Effector memory CD8-positive, alpha-beta T cell (primary cell): ENCODE measurements at regions not wholly inside any gene's neighbourhood (a gene's known extent, or its start where the extent isn't known, plus 50 kb on each side); places are given as distances from the start of the nearest gene placed in this dataset.
"Not testable (repeated sequence)": the region's sequence is repeated elsewhere in the genome, so short reads cannot be mapped to it uniquely, and the experiment has no call there.

Experiments
- ATAC-seq: fragments of 150-1000 bp; cut with Tn5 transposase; replicated peaks from 2 replicates; pipeline ENCODE4 v1.10.0; 2021; ENCODE audit warnings: mild to moderate bottlenecking, moderate library complexity
- DNase-seq, 3 experiments: peaks; one replicate each; pipeline ENCODE4 v3.0.0; 2021
- H3K27ac Mint-ChIP-seq, 2 donors: one replicate each; pipeline ENCODE4 v1.8.0; 2022; ENCODE audit warnings: mild to moderate bottlenecking in 2 of 2, mixed read lengths in 2 of 2, moderate library complexity in 2 of 2
- H3K27me3 Mint-ChIP-seq, 2 donors: one replicate each; pipeline ENCODE4 v1.8.0; 2022; ENCODE audit warnings: mixed read lengths in 2 of 2
- H3K36me3 Mint-ChIP-seq: one replicate; pipeline ENCODE4 v1.8.0; 2022; ENCODE audit warnings: mild to moderate bottlenecking, moderate library complexity, mixed read lengths; ENCODE audit not compliant: insufficient read depth
- H3K4me1 Mint-ChIP-seq, 2 donors: one replicate each; pipeline ENCODE4 v1.8.0; 2022; ENCODE audit warnings: low read depth in 2 of 2, mixed read lengths in 2 of 2
- H3K4me3 Mint-ChIP-seq, 2 donors: one replicate each; pipeline ENCODE4 v1.8.0; 2022; ENCODE audit warnings: mild to moderate bottlenecking in 2 of 2, mixed read lengths in 2 of 2, moderate library complexity in 2 of 2
- H3K9me3 Mint-ChIP-seq, 2 donors: one replicate each; pipeline ENCODE4 v1.8.0; 2022; ENCODE audit warnings: mixed read lengths in 2 of 2

DNA sequence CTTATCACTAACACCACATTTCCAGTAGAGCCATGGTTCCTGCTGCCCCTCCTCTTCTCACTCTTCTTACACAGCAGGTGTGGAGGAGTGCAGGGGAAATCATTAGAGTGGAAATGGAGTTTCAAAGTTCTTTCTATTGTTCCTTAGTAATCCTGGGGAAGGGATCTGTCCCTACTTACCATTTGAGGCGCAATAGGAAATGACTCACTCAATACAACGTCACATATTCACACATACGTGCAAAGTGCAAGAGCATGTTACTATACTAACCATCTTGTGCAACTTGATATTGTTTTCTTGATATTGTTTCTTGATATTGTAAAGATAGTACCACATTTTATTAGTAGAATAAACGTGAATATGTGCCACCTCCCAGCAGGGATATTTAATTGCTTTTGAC lies 1010.2 kb downstream of the DNAJB9 start:
- no peaks in the 10 kb centered on the region for H3K4me1 Mint-ChIP-seq
- no peak overlapping the region for H3K27ac Mint-ChIP-seq
- no peak overlapping the region for H3K4me3 Mint-ChIP-seq
- H3K27me3 Mint-ChIP-seq: no peaks in the 10 kb centered on the region
- ATAC-seq (no peak), DNase-seq (no peak)
- peaks cover 5 to 9% of the 10 kb centered on the region in 2 donors for H3K9me3 Mint-ChIP-seq
- H3K36me3 Mint-ChIP-seq: no peaks in the 10 kb centered on the region

DNA sequence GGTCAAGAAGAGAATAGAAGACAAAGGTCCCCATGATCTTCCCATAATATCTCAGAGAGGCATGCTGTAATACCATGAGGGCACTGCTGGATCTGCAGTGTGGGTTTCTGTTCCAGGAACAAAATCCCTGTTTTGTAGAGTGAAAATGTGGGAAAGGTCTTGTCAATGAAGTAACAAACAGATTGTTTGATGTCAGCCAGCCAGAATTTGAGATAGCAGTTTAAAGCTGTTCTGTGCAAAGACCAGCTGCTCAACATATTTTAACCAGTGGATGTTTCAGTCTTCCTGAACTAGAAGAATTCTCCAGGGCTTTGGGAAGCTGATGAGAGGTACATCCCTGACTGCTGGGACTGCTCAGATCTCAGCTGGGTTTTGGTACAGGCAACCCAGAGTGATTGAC lies 1012.5 kb downstream of the DNAJB9 start:
- DNase-seq (no peak), ATAC-seq (no peak)
- H3K9me3 Mint-ChIP-seq: peaks cover 0 to 7% of the 10 kb centered on the region in 2 donors
- H3K27ac Mint-ChIP-seq: no peak overlapping the region
- no peaks in the 10 kb centered on the region for H3K36me3 Mint-ChIP-seq
- no peaks in the 10 kb centered on the region for H3K27me3 Mint-ChIP-seq
- no peak overlapping the region for H3K4me3 Mint-ChIP-seq
- H3K4me1 Mint-ChIP-seq: no peaks in the 10 kb centered on the region

- H3K27me3 Mint-ChIP-seq, H3K36me3 Mint-ChIP-seq, H3K4me1 Mint-ChIP-seq, H3K27ac Mint-ChIP-seq, ATAC-seq, H3K4me3 Mint-ChIP-seq, DNase-seq: not testable (repeated sequence)
- H3K9me3 Mint-ChIP-seq: peaks cover 12 to 14% of the 10 kb centered on the region in 2 donors
These were observed 1027.3 kb downstream of the DNAJB9 start for GRCh38 chr7:109596948-109597347.

DNA sequence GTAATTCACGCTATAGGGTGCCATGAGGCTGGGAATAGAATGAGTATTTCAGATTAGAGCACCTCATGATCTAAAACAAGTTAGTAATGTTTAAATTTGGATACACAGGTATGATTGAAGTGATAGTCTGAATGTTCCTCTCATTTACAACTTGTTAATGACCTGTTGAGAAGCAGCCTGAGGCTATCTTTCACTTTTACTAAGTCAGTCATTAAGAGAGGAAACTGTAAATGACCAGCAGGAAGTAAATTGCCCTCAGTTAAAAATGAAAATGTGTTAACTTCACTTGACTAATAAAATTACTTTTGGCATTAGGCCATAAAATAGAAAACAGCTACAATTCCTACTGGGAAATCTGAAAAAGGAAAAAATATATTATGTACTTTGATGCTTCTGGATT lies 1042.0 kb downstream of the DNAJB9 start:
- H3K4me3 Mint-ChIP-seq: no peak overlapping the region
- peaks cover 6 to 8% of the 10 kb centered on the region in 2 donors for H3K9me3 Mint-ChIP-seq
- H3K27ac Mint-ChIP-seq: no peak overlapping the region
- H3K27me3 Mint-ChIP-seq: no peaks in the 10 kb centered on the region
- H3K36me3 Mint-ChIP-seq: no peaks in the 10 kb centered on the region
- ATAC-seq: no peak
- no peak for DNase-seq
- no peaks in the 10 kb centered on the region for H3K4me1 Mint-ChIP-seq

DNA sequence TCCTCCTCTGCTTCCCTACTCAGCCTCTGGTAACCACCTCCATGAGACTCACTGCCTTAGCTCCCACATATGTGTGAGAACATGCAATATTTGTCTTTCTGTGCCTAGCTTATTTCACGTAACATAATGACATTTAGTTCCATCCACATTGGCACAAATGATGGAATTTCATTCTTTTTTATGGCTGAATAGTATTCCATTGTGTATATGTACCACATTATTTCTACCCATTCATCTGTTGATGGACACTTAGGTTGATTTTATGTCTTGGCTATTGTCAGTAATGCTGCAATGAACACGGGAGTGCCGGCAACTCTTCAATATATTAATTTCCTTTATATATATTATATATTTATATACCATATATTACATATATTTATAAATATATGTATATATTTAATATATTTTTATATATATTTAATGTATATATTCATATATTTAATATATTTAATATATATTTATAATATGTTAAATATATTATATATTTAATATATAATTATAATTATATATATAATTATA lies 1046.9 kb downstream of the DNAJB9 start:
- Mint-ChIP-seq H3K36me3 (no peaks in the 10 kb centered on the region), H3K27me3 (no peaks in the 10 kb centered on the region), H3K4me3 (no peak overlapping the region), H3K4me1 (no peaks in the 10 kb centered on the region), H3K27ac (no peak overlapping the region), H3K9me3 (peaks cover 8 to 9% of the 10 kb centered on the region in 2 donors)
- DNase-seq (no peak), ATAC-seq (no peak)

GRCh38 chr7:109622320-109622719 lies 1052.6 kb downstream of the DNAJB9 start:
- H3K9me3 Mint-ChIP-seq: peaks cover 6 to 13% of the 10 kb centered on the region in 2 donors
- no peak for ATAC-seq
- no peak for DNase-seq

GRCh38 chr7:109632890-109633289 lies 1063.2 kb downstream of the DNAJB9 start:
- H3K9me3 Mint-ChIP-seq: peaks cover 9 to 16% of the 10 kb centered on the region in 2 donors
- H3K27me3 Mint-ChIP-seq, DNase-seq, H3K4me3 Mint-ChIP-seq, ATAC-seq, H3K36me3 Mint-ChIP-seq, H3K4me1 Mint-ChIP-seq, H3K27ac Mint-ChIP-seq: not testable (repeated sequence)

More at GRCh38 chr7:109622320-109622719, 1052.6 kb downstream of the DNAJB9 start:
- no peaks in the 10 kb centered on the region for H3K4me1 Mint-ChIP-seq
- no peaks in the 10 kb centered on the region for H3K27me3 Mint-ChIP-seq
- peaks cover 3% of the 10 kb centered on the region for H3K36me3 Mint-ChIP-seq
- no peak overlapping the region for H3K4me3 Mint-ChIP-seq
- no peak overlapping the region for H3K27ac Mint-ChIP-seq

DNA sequence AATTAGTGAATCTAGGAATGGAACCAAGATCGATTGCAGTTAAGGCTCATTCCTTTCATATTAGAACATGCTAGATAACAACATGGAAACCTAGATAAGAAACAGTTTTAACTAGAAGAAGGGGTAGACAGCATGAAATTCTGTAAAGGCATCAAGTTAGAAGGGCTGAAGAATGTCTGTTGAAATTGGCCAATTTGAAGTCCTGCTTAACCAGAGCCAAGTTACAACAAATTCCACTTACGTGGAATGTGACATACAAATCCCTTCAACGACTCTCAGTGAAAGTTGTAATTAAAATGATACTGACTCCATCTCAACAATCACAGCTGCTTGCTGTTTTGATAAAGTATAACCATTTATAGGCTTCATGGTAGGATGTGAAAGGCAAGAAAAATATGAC lies 1065.7 kb downstream of the DNAJB9 start:
- no peaks in the 10 kb centered on the region for H3K4me1 Mint-ChIP-seq
- DNase-seq: no peak
- H3K36me3 Mint-ChIP-seq: no peaks in the 10 kb centered on the region
- no peak overlapping the region for H3K27ac Mint-ChIP-seq
- H3K27me3 Mint-ChIP-seq: no peaks in the 10 kb centered on the region
- H3K9me3 Mint-ChIP-seq: peaks cover 6 to 16% of the 10 kb centered on the region in 2 donors
- ATAC-seq: no peak
- H3K4me3 Mint-ChIP-seq: no peak overlapping the region

DNA sequence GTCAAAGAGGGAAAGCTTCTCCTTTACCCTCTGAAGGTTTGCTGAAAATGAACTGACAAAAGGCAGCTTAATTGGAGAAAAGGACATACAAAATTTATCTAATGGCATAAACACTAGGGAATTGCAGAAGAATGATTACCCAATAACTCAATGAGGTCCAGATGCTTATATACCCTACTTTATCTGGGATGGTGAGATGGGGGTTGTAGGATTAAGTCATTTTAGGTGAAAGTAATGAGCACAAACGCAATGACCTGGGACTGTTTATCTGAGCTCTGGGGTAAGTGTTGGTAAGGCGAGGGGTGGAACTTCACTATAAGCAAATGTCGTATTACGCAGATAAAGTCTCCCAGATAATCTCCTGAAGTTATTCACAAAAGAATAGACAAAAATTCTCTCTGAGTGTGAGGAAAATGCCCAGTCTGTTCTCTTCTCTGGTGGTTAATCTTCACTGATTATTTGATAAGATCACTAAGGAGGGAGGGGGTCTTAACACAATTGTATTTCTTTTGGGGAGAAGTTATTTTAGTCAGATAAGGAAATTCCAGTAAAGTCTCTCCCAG lies 1067.8 kb downstream of the DNAJB9 start:
- ATAC-seq (no peak), DNase-seq (no peak)
- Mint-ChIP-seq H3K27ac (no peak overlapping the region), H3K9me3 (peaks cover 1 to 11% of the 10 kb centered on the region in 2 donors), H3K4me1 (no peaks in the 10 kb centered on the region), H3K27me3 (no peaks in the 10 kb centered on the region), H3K36me3 (no peaks in the 10 kb centered on the region), H3K4me3 (no peak overlapping the region)

DNA sequence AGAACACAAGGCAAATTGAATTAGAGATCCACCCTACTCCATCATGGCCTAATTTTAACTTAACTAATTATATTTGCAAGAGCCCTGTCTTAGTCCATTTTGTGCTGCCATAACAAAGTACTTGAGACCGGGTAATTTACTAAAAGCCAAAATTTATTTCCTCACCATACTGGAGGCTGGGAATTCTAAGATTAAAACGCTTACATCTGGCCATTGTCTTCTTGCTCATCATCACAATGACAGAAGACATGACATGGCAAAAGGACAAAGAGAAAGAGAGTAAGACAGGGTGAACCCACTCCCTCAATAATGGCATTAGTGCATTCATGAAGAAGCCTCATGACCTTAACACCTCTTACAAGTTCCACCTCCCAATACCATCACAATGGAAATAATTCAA lies 1068.6 kb downstream of the DNAJB9 start:
- H3K27ac Mint-ChIP-seq: no peak overlapping the region
- no peaks in the 10 kb centered on the region for H3K4me1 Mint-ChIP-seq
- no peak for DNase-seq
- H3K27me3 Mint-ChIP-seq: no peaks in the 10 kb centered on the region
- no peak overlapping the region for H3K4me3 Mint-ChIP-seq
- H3K9me3 Mint-ChIP-seq: peaks cover 0 to 8% of the 10 kb centered on the region in 2 donors
- ATAC-seq: no peak
- no peaks in the 10 kb centered on the region for H3K36me3 Mint-ChIP-seq

DNA sequence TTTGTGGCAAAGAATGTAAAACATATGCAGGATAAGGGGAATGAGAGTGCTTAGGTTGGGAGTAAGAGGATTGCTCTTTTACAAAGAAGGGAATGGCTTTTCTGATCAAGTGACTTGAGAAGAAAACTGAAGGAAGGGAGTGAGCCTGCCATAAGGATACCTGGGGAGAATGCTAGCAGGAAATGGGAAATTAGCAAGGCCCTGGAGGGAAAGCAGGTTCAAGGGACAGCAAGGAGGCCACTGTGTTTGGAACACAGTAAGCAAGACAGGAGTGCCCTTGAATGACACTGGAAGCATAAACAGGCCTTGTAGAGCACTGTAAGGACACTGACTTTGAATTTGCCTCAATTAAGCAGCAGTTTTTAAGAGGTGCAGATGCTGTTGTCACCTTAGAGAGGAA lies 1069.9 kb downstream of the DNAJB9 start:
- H3K4me1 Mint-ChIP-seq: no peaks in the 10 kb centered on the region
- H3K27ac Mint-ChIP-seq: no peak overlapping the region
- DNase-seq (no peak), ATAC-seq (no peak)
- no peak overlapping the region for H3K4me3 Mint-ChIP-seq
- H3K9me3 Mint-ChIP-seq: peaks cover 0 to 8% of the 10 kb centered on the region in 2 donors
- no peaks in the 10 kb centered on the region for H3K36me3 Mint-ChIP-seq
- H3K27me3 Mint-ChIP-seq: no peaks in the 10 kb centered on the region

DNA sequence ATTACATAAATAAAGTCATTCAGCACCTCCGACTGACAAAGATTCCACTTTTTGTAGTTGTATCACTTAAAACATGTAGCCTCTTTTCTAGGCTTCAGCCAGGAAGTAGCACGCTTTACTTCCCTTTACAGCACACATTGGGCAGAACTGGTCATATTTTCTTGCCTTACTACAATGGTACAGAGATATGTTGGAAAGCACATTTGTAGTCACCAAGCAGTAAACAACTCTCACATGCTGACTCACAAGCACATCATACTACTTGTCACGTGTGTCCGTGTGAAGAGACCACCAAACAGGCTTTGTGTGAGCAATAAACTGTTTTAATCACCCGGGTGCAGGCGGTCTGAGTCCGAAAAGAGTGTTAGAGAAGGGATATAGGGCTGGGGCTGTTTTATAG lies 1071.8 kb downstream of the DNAJB9 start:
- DNase-seq (no peak), ATAC-seq (no peak)
- Mint-ChIP-seq H3K9me3 (peaks cover 0 to 8% of the 10 kb centered on the region in 2 donors), H3K4me1 (no peaks in the 10 kb centered on the region), H3K4me3 (no peak overlapping the region), H3K27me3 (no peaks in the 10 kb centered on the region), H3K27ac (no peak overlapping the region), H3K36me3 (no peaks in the 10 kb centered on the region)

GRCh38 chr7:109646124-109646523 lies 1076.5 kb downstream of the DNAJB9 start:
- ATAC-seq: no peak
- Mint-ChIP-seq H3K4me1 (no peaks in the 10 kb centered on the region), H3K27ac (no peak overlapping the region), H3K36me3 (no peaks in the 10 kb centered on the region), H3K27me3 (no peaks in the 10 kb centered on the region), H3K4me3 (no peak overlapping the region), H3K9me3 (peaks cover 0 to 6% of the 10 kb centered on the region in 2 donors)
- no peak for DNase-seq

DNA sequence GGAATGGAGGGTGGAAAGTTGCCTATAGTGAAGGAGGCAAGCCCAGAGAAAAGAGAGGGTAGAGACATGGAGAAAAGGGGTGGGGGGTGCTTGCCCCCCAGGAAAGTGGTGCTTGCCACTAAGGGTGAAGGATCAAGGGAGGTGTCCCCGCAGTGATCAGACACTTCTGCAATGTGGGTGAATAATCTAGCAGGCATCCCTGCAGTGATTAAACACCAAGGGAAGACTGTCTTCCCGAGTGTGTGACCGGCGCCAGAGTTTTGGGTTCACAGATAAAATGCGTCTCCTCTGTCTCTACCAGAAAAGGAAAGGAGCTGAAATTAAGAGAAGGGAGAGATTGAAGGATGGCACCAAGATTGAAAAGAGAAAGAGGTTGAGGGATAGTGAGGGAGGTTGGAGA lies 1076.9 kb downstream of the DNAJB9 start:
- not testable (repeated sequence) for H3K9me3 Mint-ChIP-seq, H3K36me3 Mint-ChIP-seq, H3K4me1 Mint-ChIP-seq, ATAC-seq, H3K4me3 Mint-ChIP-seq, H3K27me3 Mint-ChIP-seq, H3K27ac Mint-ChIP-seq, DNase-seq
